CD14-positive monocyte (primary cell): ENCODE measurements at regions not wholly inside any gene's neighbourhood (a gene's known extent, or its start where the extent isn't known, plus 50 kb on each side); places are given as distances from the start of the nearest gene placed in this dataset.

ENCODE experiments used
- DNase-seq, 3 donors: peaks; one replicate each; pipeline ENCODE4 v3.0.0-alpha.2; 2011 to 2022
- H2AFZ ChIP-seq: 2 replicates; pipeline ENCODE4 v1.6.0; 2012; ENCODE audit warnings: mild to moderate bottlenecking, low read depth, low read length, inconsistent platforms; ENCODE audit not compliant: insufficient read depth, poor library complexity, severe bottlenecking
- H3K27ac ChIP-seq, 2 donors: 1 replicate in 1 of 2; 2 replicates in 1 of 2; pipeline ENCODE4 v1.5.1; 2012 to 2013; ENCODE audit warnings: low read length in 2 of 2, control low read depth in 1 of 2, inconsistent platforms in 1 of 2, low read depth in 1 of 2, mild to moderate bottlenecking in 1 of 2
- H3K27me3 ChIP-seq, 2 donors: one replicate each; pipeline versions ENCODE4 v1.6.0 to v1.6.1; 2011 to 2013; ENCODE audit warnings: low read length in 2 of 2; ENCODE audit not compliant: control insufficient read depth in 2 of 2, insufficient read depth in 2 of 2
- H3K36me3 ChIP-seq, 2 donors: replicated peaks in 1 of 2; 1 replicate in 1 of 2; 2 replicates in 1 of 2; pipeline versions ENCODE4 v1.5.1 to v1.6.1; 2012 to 2013; ENCODE audit warnings: low read length in 2 of 2, control low read depth in 1 of 2, inconsistent platforms in 1 of 2, mild to moderate bottlenecking in 1 of 2; ENCODE audit not compliant: insufficient read depth in 2 of 2, control insufficient read depth in 1 of 2
- H3K4me1 ChIP-seq, 2 donors: 1 replicate in 1 of 2; 2 replicates in 1 of 2; pipeline versions ENCODE4 v1.5.1 to v1.6.1; 2012 to 2013; ENCODE audit warnings: low read length in 2 of 2, control low read depth in 1 of 2, inconsistent platforms in 1 of 2, mild to moderate bottlenecking in 1 of 2, moderate library complexity in 1 of 2; ENCODE audit not compliant: insufficient read depth in 2 of 2, control insufficient read depth in 1 of 2
- H3K4me2 ChIP-seq: replicated peaks from 2 replicates; pipeline ENCODE3; 2012; ENCODE audit warnings: low read length, moderate library complexity, mild to moderate bottlenecking; ENCODE audit not compliant: poor library complexity, severe bottlenecking; ENCODE audit errors: extremely low read depth
- H3K4me3 ChIP-seq, 3 experiments: fragments of 200-600 bp in 1 of 3; sonication (generic) in 1 of 3; replicated peaks in 1 of 3; 1 replicate in 2 of 3; 2 replicates in 1 of 3; pipeline ENCODE4 v1.5.1; 2011 to 2013; ENCODE audit warnings: low read length in 3 of 3, mild to moderate bottlenecking in 3 of 3, control low read depth in 2 of 3, low read depth in 2 of 3, inconsistent platforms in 1 of 3, moderate library complexity in 1 of 3
- H3K79me2 ChIP-seq: 2 replicates; pipeline ENCODE4 v1.6.0; 2012; ENCODE audit warnings: mild to moderate bottlenecking, control low read depth, inconsistent platforms, low read length, moderate library complexity; ENCODE audit not compliant: insufficient read depth
- H3K9ac ChIP-seq: 2 replicates; pipeline ENCODE4 v1.6.0; 2017; ENCODE audit warnings: low read length, mild to moderate bottlenecking; ENCODE audit not compliant: insufficient read depth, poor library complexity, severe bottlenecking
- H3K9me3 ChIP-seq, 2 donors: replicated peaks in 1 of 2; 1 replicate in 1 of 2; 2 replicates in 1 of 2; pipeline versions ENCODE4 v1.5.1 to v1.6.1; 2012 to 2013; ENCODE audit warnings: low read length in 2 of 2, control low read depth in 1 of 2; ENCODE audit not compliant: control insufficient read depth in 1 of 2, insufficient read depth in 1 of 2
- H4K20me1 ChIP-seq: 2 replicates; pipeline ENCODE4 v1.6.0; 2012; ENCODE audit warnings: mild to moderate bottlenecking, low read length, control low read depth, moderate library complexity; ENCODE audit not compliant: insufficient read depth
- H3K27ac Mint-ChIP-seq, 7 donors: one replicate each; pipeline ENCODE4 v1.8.0; 2020; ENCODE audit warnings: mild to moderate bottlenecking in 7 of 7, mixed read lengths in 7 of 7, moderate library complexity in 6 of 7, inconsistent platforms in 2 of 7
- H3K27me3 Mint-ChIP-seq, 3 donors: one replicate each; pipeline ENCODE4 v1.8.0; 2021 to 2022; ENCODE audit warnings: low read depth in 3 of 3, mild to moderate bottlenecking in 3 of 3, mixed read lengths in 3 of 3, moderate library complexity in 3 of 3, inconsistent platforms in 1 of 3
- H3K36me3 Mint-ChIP-seq, 2 donors: one replicate each; pipeline ENCODE4 v1.8.0; 2020; ENCODE audit warnings: mixed read lengths in 2 of 2, inconsistent platforms in 1 of 2, mild to moderate bottlenecking in 1 of 2
- H3K4me1 Mint-ChIP-seq: one replicate; pipeline ENCODE4 v1.8.0; 2020; ENCODE audit warnings: mild to moderate bottlenecking, mixed read lengths
- H3K4me3 Mint-ChIP-seq, 2 donors: one replicate each; pipeline ENCODE4 v1.8.0; 2020; ENCODE audit warnings: mild to moderate bottlenecking in 2 of 2, mixed read lengths in 2 of 2, moderate library complexity in 1 of 2
- H3K9me3 Mint-ChIP-seq, 7 donors: one replicate each; pipeline ENCODE4 v1.8.0; 2020 to 2022; ENCODE audit warnings: mixed read lengths in 7 of 7, mild to moderate bottlenecking in 6 of 7, moderate library complexity in 6 of 7, inconsistent platforms in 2 of 7
- WGBS: methylation state at CpG from one replicate; pipeline ENCODE4 v1.1.5; 2013; ENCODE audit warnings: missing lambda C conversion rate; ENCODE audit not compliant: insufficient coverage; 5-methylcytosine and 5-hydroxymethylcytosine counted together
- intact Hi-C, 2 donors: fragments of 100-400 bp; cut with micrococcal nuclease; formaldehyde crosslinking; loops; one replicate each; pipeline versions ENCODE4 v1.15.0 to v1.15.1; 2023
- TF ChIP-seq, protein P1 (sequence below): fragments of 200-600 bp; IDR thresholded peaks from one replicate; pipeline ENCODE4 v1.8.0; 2022; ENCODE audit warnings: antibody characterized with exemption, mild to moderate bottlenecking

GRCh38 chr7:22944510-22944909 lies 69.4 kb downstream of the HYCC1 start:
- H3K9me3 Mint-ChIP-seq = peaks cover 0 to 2% (median 0%) of the 10 kb centered on the region in 7 donors
- no peaks in the 10 kb centered on the region for H4K20me1 ChIP-seq
- intact Hi-C loops = no loop called here
- no peak overlapping the region for H3K4me3 ChIP-seq
- no peak overlapping the region for H2AFZ ChIP-seq
- TF ChIP-seq, protein P1, sequence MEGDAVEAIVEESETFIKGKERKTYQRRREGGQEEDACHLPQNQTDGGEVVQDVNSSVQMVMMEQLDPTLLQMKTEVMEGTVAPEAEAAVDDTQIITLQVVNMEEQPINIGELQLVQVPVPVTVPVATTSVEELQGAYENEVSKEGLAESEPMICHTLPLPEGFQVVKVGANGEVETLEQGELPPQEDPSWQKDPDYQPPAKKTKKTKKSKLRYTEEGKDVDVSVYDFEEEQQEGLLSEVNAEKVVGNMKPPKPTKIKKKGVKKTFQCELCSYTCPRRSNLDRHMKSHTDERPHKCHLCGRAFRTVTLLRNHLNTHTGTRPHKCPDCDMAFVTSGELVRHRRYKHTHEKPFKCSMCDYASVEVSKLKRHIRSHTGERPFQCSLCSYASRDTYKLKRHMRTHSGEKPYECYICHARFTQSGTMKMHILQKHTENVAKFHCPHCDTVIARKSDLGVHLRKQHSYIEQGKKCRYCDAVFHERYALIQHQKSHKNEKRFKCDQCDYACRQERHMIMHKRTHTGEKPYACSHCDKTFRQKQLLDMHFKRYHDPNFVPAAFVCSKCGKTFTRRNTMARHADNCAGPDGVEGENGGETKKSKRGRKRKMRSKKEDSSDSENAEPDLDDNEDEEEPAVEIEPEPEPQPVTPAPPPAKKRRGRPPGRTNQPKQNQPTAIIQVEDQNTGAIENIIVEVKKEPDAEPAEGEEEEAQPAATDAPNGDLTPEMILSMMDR = no peak
- H3K36me3 ChIP-seq = peaks cover 9 to 37% of the 10 kb centered on the region in 2 donors
- H3K9me3 ChIP-seq = no peaks in the 10 kb centered on the region
- H3K27ac Mint-ChIP-seq = no peak overlapping the region
- H3K27me3 ChIP-seq = no peaks in the 10 kb centered on the region
- DNase-seq = no peak
- H3K36me3 Mint-ChIP-seq = peaks cover 27 to 37% of the 10 kb centered on the region in 2 donors
- no peak overlapping the region for H3K4me3 Mint-ChIP-seq
- no peaks in the 10 kb centered on the region for H3K4me1 ChIP-seq
- H3K9ac ChIP-seq = no peak overlapping the region
- H3K27me3 Mint-ChIP-seq = no peaks in the 10 kb centered on the region
- no peaks in the 10 kb centered on the region for H3K4me1 Mint-ChIP-seq
- no peak overlapping the region for H3K4me2 ChIP-seq
- H3K27ac ChIP-seq = no peak overlapping the region
- H3K79me2 ChIP-seq = no peaks in the 10 kb centered on the region
- no CpG with 5 or more reads among the region's 2 CpGs for WGBS

GRCh38 chr7:22944022-22944421 lies 69.9 kb downstream of the HYCC1 start:
- Histone ChIP-seq H3K27me3 (no peaks in the 10 kb centered on the region), H2AFZ (no peak overlapping the region), H3K4me1 (no peaks in the 10 kb centered on the region), H3K79me2 (no peaks in the 10 kb centered on the region), H3K9me3 (no peaks in the 10 kb centered on the region), H3K4me2 (no peak overlapping the region), H3K4me3 (no peak overlapping the region), H3K36me3 (peaks cover 9 to 37% of the 10 kb centered on the region in 2 donors), H4K20me1 (no peaks in the 10 kb centered on the region), H3K27ac (no peak overlapping the region), H3K9ac (no peak overlapping the region)
- H3K9me3 Mint-ChIP-seq = peaks cover 0 to 2% (median 0%) of the 10 kb centered on the region in 7 donors
- H3K36me3 Mint-ChIP-seq = peaks cover 27 to 33% of the 10 kb centered on the region in 2 donors
- WGBS = 100% methylated on average over 2 of the region's 6 CpGs
- no peaks in the 10 kb centered on the region for H3K4me1 Mint-ChIP-seq
- no peak for DNase-seq
- no peak overlapping the region for H3K4me3 Mint-ChIP-seq
- no peaks in the 10 kb centered on the region for H3K27me3 Mint-ChIP-seq
- intact Hi-C loops = no loop called here
- TF ChIP-seq, protein P1 = no peak
- H3K27ac Mint-ChIP-seq = no peak overlapping the region
